Activated CD4-positive, alpha-beta T cell treated with anti-CD3 and anti-CD28 coated beads for 36 hours (primary cell): ENCODE measurements at regions not wholly inside any gene's neighbourhood (a gene's known extent, or its start where the extent isn't known, plus 50 kb on each side); places are given as distances from the start of the nearest gene placed in this dataset.

Source experiments
- ATAC-seq: fragments of 200-7000 bp; cut with Tn5 transposase; one replicate; pipeline ENCODE4 v1.10.0; 2021; ENCODE audit warnings: mild to moderate bottlenecking, moderate library complexity
- CTCF ChIA-PET: fragments of 350-600 bp; sonication (Branson Sonifier 250); formaldehyde crosslinking; loops from one replicate; lab custom pipeline; 2021; ENCODE audit warnings: antibody characterized with exemption; lab: Charles Lee
- POLR2A ChIA-PET: fragments of 350-600 bp; sonication (Branson Sonifier 250); formaldehyde crosslinking; loops from one replicate; lab custom pipeline; 2021; ENCODE audit warnings: antibody characterized with exemption, inconsistent platforms; lab: Charles Lee
- DNase-seq: peaks from one replicate; pipeline ENCODE4 v3.0.0-alpha.2; 2020
- H3K27ac Mint-ChIP-seq: one replicate; pipeline ENCODE4 v1.8.0; 2021; ENCODE audit warnings: mixed read lengths
- H3K27me3 Mint-ChIP-seq: one replicate; pipeline ENCODE4 v1.8.0; 2021; ENCODE audit warnings: mixed read lengths
- H3K36me3 Mint-ChIP-seq: one replicate; pipeline ENCODE4 v1.8.0; 2021; ENCODE audit warnings: low read depth, mixed read lengths
- H3K4me1 Mint-ChIP-seq: one replicate; pipeline ENCODE4 v1.8.0; 2021; ENCODE audit warnings: mixed read lengths
- H3K4me3 Mint-ChIP-seq: one replicate; pipeline ENCODE4 v1.8.0; 2021; ENCODE audit warnings: mild to moderate bottlenecking, moderate library complexity, mixed read lengths
- H3K9me3 Mint-ChIP-seq: one replicate; pipeline ENCODE4 v1.8.0; 2021; ENCODE audit warnings: low read depth, mixed read lengths
- intact Hi-C, 2 experiments: fragments of 100-400 bp; cut with DNase I in 1 of 2; cut with micrococcal nuclease in 1 of 2; formaldehyde crosslinking; loops; one replicate each; pipeline versions ENCODE4 v1.14.2 to v1.15.1; 2022 to 2024; cut with DNase I, micrococcal nuclease

GRCh38 chr20:11686820-11687543, 230.7 kb upstream of the BTBD3 start:
- H3K36me3 Mint-ChIP-seq: no peaks in the 10 kb centered on the region
- ATAC-seq: no peak
- intact Hi-C loops: no loop called here
- peaks cover 2% of the 10 kb centered on the region for H3K9me3 Mint-ChIP-seq
- CTCF ChIA-PET: interaction anchor here (0.6 kb wide), 1 partner anchor 1861 kb away, joined by 3 read pairs; no protein-coding TSS in a partner anchor
- H3K4me3 Mint-ChIP-seq: no peak overlapping the region
- H3K4me1 Mint-ChIP-seq: peaks cover 4% of the 10 kb centered on the region
- POLR2A ChIA-PET: no interaction called here
- peaks cover 16% of the 10 kb centered on the region for H3K27me3 Mint-ChIP-seq
- peak; percentile 4 for DNase-seq
- H3K27ac Mint-ChIP-seq: no peak overlapping the region

GRCh38 chr20:11687546-11688292, 230.0 kb upstream of the BTBD3 start:
- H3K4me3 Mint-ChIP-seq: no peak overlapping the region
- no peak overlapping the region for H3K27ac Mint-ChIP-seq
- H3K9me3 Mint-ChIP-seq: peaks cover 2% of the 10 kb centered on the region
- ChIA-PET POLR2A (no interaction called here), CTCF (interaction anchor here (0.6 kb wide), 1 partner anchor 1860 kb away, joined by 3 read pairs; no protein-coding TSS in a partner anchor)
- intact Hi-C loops: no loop called here
- H3K36me3 Mint-ChIP-seq: no peaks in the 10 kb centered on the region
- no peak for ATAC-seq
- peaks cover 4% of the 10 kb centered on the region for H3K4me1 Mint-ChIP-seq
- H3K27me3 Mint-ChIP-seq: peaks cover 16% of the 10 kb centered on the region
- no peak for DNase-seq

- ChIA-PET CTCF (no interaction called here), POLR2A (no interaction called here)
- H3K27me3 Mint-ChIP-seq: peaks cover 16% of the 10 kb centered on the region
- peaks cover 2% of the 10 kb centered on the region for H3K9me3 Mint-ChIP-seq
- DNase-seq (no peak), ATAC-seq (no peak)
- peaks cover 4% of the 10 kb centered on the region for H3K4me1 Mint-ChIP-seq
- no peaks in the 10 kb centered on the region for H3K36me3 Mint-ChIP-seq
- intact Hi-C loops: no loop called here
- no peak overlapping the region for H3K27ac Mint-ChIP-seq
- no peak overlapping the region for H3K4me3 Mint-ChIP-seq
Measured at GRCh38 chr20:11689262-11689661, 228.4 kb upstream of the BTBD3 start.

GRCh38 chr20:11691766-11692165, 225.9 kb upstream of the BTBD3 start:
- CTCF ChIA-PET: no interaction called here

GRCh38 chr20:11692567-11692966, 225.1 kb upstream of the BTBD3 start:
- DNase-seq (no peak), ATAC-seq (no peak)
- POLR2A ChIA-PET: no interaction called here
- Mint-ChIP-seq H3K36me3 (no peaks in the 10 kb centered on the region), H3K4me3 (no peak overlapping the region), H3K9me3 (peaks cover 2% of the 10 kb centered on the region), H3K27ac (no peak overlapping the region), H3K4me1 (no peaks in the 10 kb centered on the region), H3K27me3 (peaks cover 4% of the 10 kb centered on the region)
- CTCF ChIA-PET: no interaction called here
- intact Hi-C loops: no loop called here

More at GRCh38 chr20:11691766-11692165, 225.9 kb upstream of the BTBD3 start:
- Mint-ChIP-seq H3K9me3 (peaks cover 2% of the 10 kb centered on the region), H3K4me1 (no peaks in the 10 kb centered on the region), H3K36me3 (no peaks in the 10 kb centered on the region), H3K27me3 (peaks cover 10% of the 10 kb centered on the region), H3K27ac (no peak overlapping the region), H3K4me3 (no peak overlapping the region)
- POLR2A ChIA-PET: no interaction called here
- intact Hi-C loops: no loop called here
- DNase-seq (no peak), ATAC-seq (no peak)

- intact Hi-C loops: no loop called here
- H3K27me3 Mint-ChIP-seq: no peaks in the 10 kb centered on the region
- no peak for DNase-seq
- no peak overlapping the region for H3K4me3 Mint-ChIP-seq
- peaks cover 4% of the 10 kb centered on the region for H3K9me3 Mint-ChIP-seq
- ChIA-PET CTCF (no interaction called here), POLR2A (no interaction called here)
- H3K27ac Mint-ChIP-seq: no peak overlapping the region
- H3K4me1 Mint-ChIP-seq: no peaks in the 10 kb centered on the region
- no peak for ATAC-seq
- no peaks in the 10 kb centered on the region for H3K36me3 Mint-ChIP-seq
Measured at GRCh38 chr20:11694467-11694866, 223.2 kb upstream of the BTBD3 start.

- intact Hi-C loops: no loop called here
- peaks cover 4% of the 10 kb centered on the region for H3K9me3 Mint-ChIP-seq
- no peaks in the 10 kb centered on the region for H3K36me3 Mint-ChIP-seq
- ATAC-seq (no peak), DNase-seq (no peak)
- peaks cover 3% of the 10 kb centered on the region for H3K27me3 Mint-ChIP-seq
- H3K4me3 Mint-ChIP-seq: no peak overlapping the region
- ChIA-PET POLR2A (no interaction called here), CTCF (interaction anchor here (1.0 kb wide), 1 partner anchor 45 kb away, joined by 3 read pairs; no protein-coding TSS in a partner anchor)
- no peak overlapping the region for H3K27ac Mint-ChIP-seq
- H3K4me1 Mint-ChIP-seq: no peaks in the 10 kb centered on the region
Measured at GRCh38 chr20:11697055-11697454, 220.6 kb upstream of the BTBD3 start.

GRCh38 chr20:11697646-11698045, 220.0 kb upstream of the BTBD3 start:
- Mint-ChIP-seq H3K27ac (no peak overlapping the region), H3K36me3 (no peaks in the 10 kb centered on the region), H3K9me3 (peaks cover 4% of the 10 kb centered on the region), H3K27me3 (peaks cover 3% of the 10 kb centered on the region), H3K4me3 (no peak overlapping the region), H3K4me1 (no peaks in the 10 kb centered on the region)
- ATAC-seq: no peak
- ChIA-PET CTCF (interaction anchor here (1.0 kb wide), 1 partner anchor 45 kb away, joined by 3 read pairs; no protein-coding TSS in a partner anchor), POLR2A (no interaction called here)
- no peak for DNase-seq
- intact Hi-C loops: no loop called here

- ATAC-seq: no peak
- Mint-ChIP-seq H3K36me3 (no peaks in the 10 kb centered on the region), H3K4me3 (no peak overlapping the region), H3K9me3 (peaks cover 4% of the 10 kb centered on the region), H3K27ac (no peak overlapping the region), H3K27me3 (peaks cover 3% of the 10 kb centered on the region), H3K4me1 (no peaks in the 10 kb centered on the region)
- POLR2A ChIA-PET: no interaction called here
- intact Hi-C loops: no loop called here
- DNase-seq: no peak
- CTCF ChIA-PET: no interaction called here
Measured at GRCh38 chr20:11698124-11698523, 219.6 kb upstream of the BTBD3 start.

GRCh38 chr20:11700831-11701230, 216.9 kb upstream of the BTBD3 start:
- ATAC-seq (no peak), DNase-seq (no peak)
- Mint-ChIP-seq H3K9me3 (peaks cover 4% of the 10 kb centered on the region), H3K4me3 (no peak overlapping the region), H3K27ac (no peak overlapping the region), H3K27me3 (peaks cover 3% of the 10 kb centered on the region), H3K4me1 (no peaks in the 10 kb centered on the region), H3K36me3 (no peaks in the 10 kb centered on the region)
- intact Hi-C loops: no loop called here
- POLR2A ChIA-PET: no interaction called here
- CTCF ChIA-PET: no interaction called here

- Mint-ChIP-seq H3K36me3 (no peaks in the 10 kb centered on the region), H3K4me3 (no peak overlapping the region), H3K4me1 (no peaks in the 10 kb centered on the region), H3K9me3 (peaks cover 4% of the 10 kb centered on the region), H3K27me3 (peaks cover 3% of the 10 kb centered on the region), H3K27ac (no peak overlapping the region)
- POLR2A ChIA-PET: no interaction called here
- intact Hi-C loops: no loop called here
- ATAC-seq: no peak
- DNase-seq: no peak
- CTCF ChIA-PET: no interaction called here
Measured at GRCh38 chr20:11702721-11703518, 214.8 kb upstream of the BTBD3 start.
